Endothelial cell of umbilical vein (primary cell): ENCODE measurements at regions not wholly inside any gene's neighbourhood (a gene's known extent, or its start where the extent isn't known, plus 50 kb on each side); places are given as distances from the start of the nearest gene placed in this dataset.

ENCODE experiments used
- BruUV-seq: library from RNA; stranded (reverse); fragments of 400-500 nt; replicated peaks from 2 replicates; lab custom pipeline; 2021; lab: Mats Ljungman, UMichigan
- CTCF ChIA-PET: fragments of 300-600, 350-600 bp; sonication (Branson Sonifier 250); formaldehyde crosslinking; loops from one replicate; lab custom pipeline; 2021; ENCODE audit warnings: antibody characterized with exemption, inconsistent platforms; lab: Charles Lee
- POLR2A ChIA-PET: fragments of 300-600, 350-600 bp; sonication (Branson Sonifier 250); formaldehyde crosslinking; loops from one replicate; lab custom pipeline; 2021; ENCODE audit warnings: antibody characterized with exemption, inconsistent platforms; lab: Charles Lee
- DNase-seq: peaks from one replicate; pipeline ENCODE4 v3.0.0-alpha.2; 2011; ENCODE audit warnings: low read depth, low spot score
- FAIRE-seq: peaks from 2 replicates; lab custom pipeline; 2011; peaks lifted over from hg19 to GRCh38; lab: Jason Lieb, UNC
- H2AFZ ChIP-seq: 2 replicates; pipeline ENCODE4 v1.6.0; 2012; ENCODE audit warnings: low read depth, low read length, control low read depth, inconsistent platforms
- H3K27ac ChIP-seq: 2 replicates; pipeline ENCODE4 v1.5.1; 2011; ENCODE audit warnings: low read depth, mild to moderate bottlenecking, control low read depth, low read length, moderate library complexity; ENCODE audit not compliant: insufficient read depth
- H3K27me3 ChIP-seq, 2 experiments: 2 replicates each; pipeline versions ENCODE4 v1.6.0 to v1.6.1; 2011; ENCODE audit warnings: low read length in 2 of 2, mixed read lengths in 1 of 2; ENCODE audit not compliant: control insufficient read depth in 2 of 2, insufficient read depth in 2 of 2
- H3K36me3 ChIP-seq, 2 experiments: 2 replicates in 1 of 2; 3 replicates in 1 of 2; pipeline ENCODE4 v1.5.1; 2011; ENCODE audit warnings: low read length in 2 of 2, mild to moderate bottlenecking in 1 of 2, moderate library complexity in 1 of 2; ENCODE audit not compliant: control insufficient read depth in 2 of 2, insufficient read depth in 2 of 2; ENCODE audit errors: extremely low read depth in 1 of 2
- H3K4me1 ChIP-seq: 3 replicates; pipeline ENCODE4 v1.5.1; 2011; ENCODE audit warnings: mild to moderate bottlenecking, low read length; ENCODE audit not compliant: control insufficient read depth, insufficient read depth; ENCODE audit errors: extremely low read depth
- H3K4me2 ChIP-seq: 2 replicates; pipeline ENCODE4 v1.6.1; 2011; ENCODE audit warnings: low read length, control low read depth, mixed read lengths; ENCODE audit not compliant: insufficient read depth
- H3K4me3 ChIP-seq, 3 experiments: fragments of 200-600 bp in 1 of 3; sonication (generic), shearing (Covaris generic) in 1 of 3; replicated peaks in 1 of 3; 2 replicates each; pipeline ENCODE4 v1.5.1; 2011 to 2016; ENCODE audit warnings: control low read depth in 3 of 3, low read length in 3 of 3, mild to moderate bottlenecking in 2 of 3, inconsistent platforms in 1 of 3, low read depth in 1 of 3, moderate library complexity in 1 of 3; ENCODE audit not compliant: insufficient read depth in 1 of 3
- H3K79me2 ChIP-seq: 2 replicates; pipeline ENCODE4 v1.6.0; 2012; ENCODE audit warnings: low read length, inconsistent platforms; ENCODE audit not compliant: control insufficient read depth, insufficient read depth
- H3K9ac ChIP-seq: replicated peaks from 2 replicates; pipeline ENCODE3; 2011; ENCODE audit warnings: low read length, control low read depth; ENCODE audit not compliant: insufficient read depth; ENCODE audit errors: extremely low read depth
- H3K9me1 ChIP-seq: replicated peaks from 3 replicates; pipeline ENCODE4 v1.6.0; 2011; ENCODE audit warnings: mild to moderate bottlenecking, low read length; ENCODE audit not compliant: control insufficient read depth, insufficient read depth; ENCODE audit errors: extremely low read depth
- H3K9me3 ChIP-seq: replicated peaks from 2 replicates; pipeline ENCODE4 v1.5.1; 2012; ENCODE audit warnings: low read length, inconsistent platforms; ENCODE audit not compliant: control insufficient read depth, insufficient read depth
- H4K20me1 ChIP-seq: replicated peaks from 2 replicates; pipeline ENCODE3; 2011; ENCODE audit warnings: mild to moderate bottlenecking, low read length; ENCODE audit not compliant: control insufficient read depth, insufficient read depth; ENCODE audit errors: extremely low read depth
- CTCF ChIP-seq, 2 donors: IDR thresholded peaks; 1 replicate in 1 of 2; 2 replicates in 1 of 2; pipeline ENCODE4 v1.5.1; 2011; ENCODE audit warnings: low read length in 2 of 2, mild to moderate bottlenecking in 2 of 2, moderate library complexity in 2 of 2, control low read depth in 1 of 2, inconsistent platforms in 1 of 2, low read depth in 1 of 2; ENCODE audit not compliant: insufficient read depth in 1 of 2; ENCODE audit errors: extremely low read depth in 1 of 2
- EZH2 ChIP-seq: IDR thresholded peaks from 2 replicates; pipeline ENCODE4 v1.6.1; 2012; ENCODE audit warnings: borderline replicate concordance, low read depth, mild to moderate bottlenecking, moderate library complexity, low read length, inconsistent platforms; ENCODE audit not compliant: severe bottlenecking
- FOS ChIP-seq: IDR thresholded peaks from 2 replicates; pipeline ENCODE4 v1.6.1; 2011; ENCODE audit warnings: mild to moderate bottlenecking, low read length, moderate library complexity, borderline replicate concordance; ENCODE audit not compliant: insufficient read depth
- GATA2 ChIP-seq: IDR thresholded peaks from 2 replicates; pipeline ENCODE4 v1.7.0; 2011; ENCODE audit warnings: low read depth, mild to moderate bottlenecking, moderate library complexity, mixed read lengths, low read length; ENCODE audit not compliant: insufficient read length, insufficient read depth
- JUN ChIP-seq: IDR thresholded peaks from 2 replicates; pipeline ENCODE4 v1.6.1; 2011; ENCODE audit warnings: borderline replicate concordance, low read depth; ENCODE audit not compliant: insufficient read length, insufficient read depth
- MAX ChIP-seq: IDR thresholded peaks from 2 replicates; pipeline ENCODE4 v1.6.1; 2011; ENCODE audit not compliant: insufficient read depth, insufficient read length
- MYC ChIP-seq: IDR thresholded peaks from one replicate; pipeline ENCODE4 v1.6.1; 2011; ENCODE audit warnings: mild to moderate bottlenecking, low read depth, low read length
- POLR2A ChIP-seq: IDR thresholded peaks from 2 replicates; pipeline ENCODE4 v1.6.1; 2012; ENCODE audit warnings: low read depth, mild to moderate bottlenecking, control low read depth, low read length
- POLR2AphosphoS5 ChIP-seq: IDR thresholded peaks from 2 replicates; pipeline ENCODE4 v1.6.1; 2012; ENCODE audit warnings: low read depth, mild to moderate bottlenecking, control low read depth, low read length, moderate library complexity; ENCODE audit not compliant: insufficient read depth
- dilution Hi-C: fragments of 300-500 bp; cut with MboI; formaldehyde crosslinking; loops from one replicate; pipeline ENCODE4 v1.15.0; 2019; ENCODE audit warnings: low sequenced_read_pairs; ENCODE audit not compliant: extremely low pct_ligation_motif_present
- intact Hi-C: fragments of 100-400 bp; cut with micrococcal nuclease; formaldehyde crosslinking; loops from one replicate; pipeline ENCODE4 v1.10.0; 2022

- POLR2A ChIA-PET, result interaction anchor here (1.1 kb wide), 1 partner anchor 431 kb away, joined by 4 read pairs; no protein-coding TSS in a partner anchor
These were observed 337.5 kb downstream of the HRH4 start for GRCh38 chr18:24797981-24798380.

More at GRCh38 chr18:24797981-24798380, 337.5 kb downstream of the HRH4 start:
- Histone ChIP-seq H3K36me3 (no peaks in the 10 kb centered on the region), H3K9me3 (no peaks in the 10 kb centered on the region), H3K27me3 (peaks cover 3 to 7% of the 10 kb centered on the region in 2 experiments), H3K4me1 (no peaks in the 10 kb centered on the region), H3K79me2 (no peaks in the 10 kb centered on the region), H3K27ac (no peak overlapping the region), H3K4me3 (no peak overlapping the region), H3K9me1 (no peaks in the 10 kb centered on the region), H4K20me1 (no peaks in the 10 kb centered on the region), H2AFZ (no peak overlapping the region), H3K9ac (no peak overlapping the region), H3K4me2 (no peak overlapping the region)
- FAIRE-seq (no peak), DNase-seq (no peak)
- BruUV-seq, result no TSS peak
- CTCF ChIA-PET, result interaction anchor here (0.6 kb wide), 1 partner anchor 45 kb away, joined by 5 read pairs; no protein-coding TSS in a partner anchor
- dilution Hi-C loops (no loop called here), intact Hi-C loops (loop anchor here (5.0 to 10.0 kb wide), 2 partner anchors 64 to 187 kb away; no protein-coding TSS in a partner anchor)
- TF ChIP-seq EZH2 (no peak), POLR2A (no peak), POLR2AphosphoS5 (no peak), GATA2 (no peak), MYC (no peak), MAX (no peak), FOS (no peak), CTCF (IDR thresholded peaks at IDR 0.05; ENCODE audit: extremely low read depth in 1 of 2, insufficient read depth in 1 of 2, low read depth in 1 of 2, low read length in 2 of 2) (no peak), JUN (no peak)
